Stimulated activated CD4-positive, alpha-beta T cell treated with anti-CD3 and anti-CD28 coated beads, Interleukin-4, amount 100 ng/mL, for 4 hours (primary cell): ENCODE measurements at regions not wholly inside any gene's neighbourhood (a gene's known extent, or its start where the extent isn't known, plus 50 kb on each side); places are given as distances from the start of the nearest gene placed in this dataset.
"Not testable (repeated sequence)": the region's sequence is repeated elsewhere in the genome, so short reads cannot be mapped to it uniquely, and the experiment has no call there.

Source experiments
- DNase-seq, 2 experiments: peaks; one replicate each; pipeline ENCODE4 v3.0.0-alpha.2; 2020

DNA sequence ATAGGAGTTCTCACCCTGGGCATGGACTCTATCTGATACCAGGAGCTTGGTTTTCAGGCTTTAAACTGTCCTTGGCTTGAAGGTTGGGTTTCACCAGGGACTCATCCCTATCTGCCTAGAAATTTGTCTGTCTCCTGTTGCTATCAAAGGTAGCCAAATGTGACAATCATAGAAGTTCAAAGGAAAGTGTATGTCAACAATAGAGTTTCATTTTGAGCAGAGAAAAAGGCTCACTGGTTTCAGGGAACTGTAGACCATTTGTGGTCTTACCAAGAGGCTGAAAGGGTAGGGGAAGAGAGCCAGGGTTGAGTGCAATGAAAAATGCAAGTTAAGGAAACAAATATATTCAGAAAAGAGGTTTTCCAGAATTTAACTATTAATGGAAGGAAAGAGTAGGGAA is 966.8 kb upstream of the CITED2 start:
- DNase-seq: no peak

DNA sequence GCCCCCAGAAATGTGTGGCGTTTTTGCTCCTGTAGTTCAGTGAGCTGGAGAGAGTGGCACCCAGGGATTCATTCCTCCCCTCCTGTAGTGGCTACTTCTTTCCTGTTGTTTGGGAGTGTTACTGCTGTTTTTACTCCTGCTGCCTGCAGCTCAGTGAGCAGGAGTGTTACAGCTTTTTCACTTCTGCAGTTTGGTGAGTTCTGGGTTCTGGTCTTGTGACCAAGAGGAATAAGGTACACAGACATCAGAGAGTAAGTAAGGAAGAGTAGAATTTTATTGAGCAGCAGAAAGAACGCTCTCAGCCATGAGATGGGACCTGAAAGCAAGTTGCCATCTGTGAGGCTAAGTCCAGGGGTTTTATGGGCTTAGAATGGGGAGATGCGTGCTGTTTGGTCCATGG is 966.3 kb upstream of the CITED2 start:
- DNase-seq: no peak

GRCh38 chr6:140339084-140339483 is 964.6 kb upstream of the CITED2 start:
- DNase-seq: not testable (repeated sequence)

- no peak for DNase-seq
Observed at GRCh38 chr6:140321891-140322290, 947.4 kb upstream of the CITED2 start.

DNA sequence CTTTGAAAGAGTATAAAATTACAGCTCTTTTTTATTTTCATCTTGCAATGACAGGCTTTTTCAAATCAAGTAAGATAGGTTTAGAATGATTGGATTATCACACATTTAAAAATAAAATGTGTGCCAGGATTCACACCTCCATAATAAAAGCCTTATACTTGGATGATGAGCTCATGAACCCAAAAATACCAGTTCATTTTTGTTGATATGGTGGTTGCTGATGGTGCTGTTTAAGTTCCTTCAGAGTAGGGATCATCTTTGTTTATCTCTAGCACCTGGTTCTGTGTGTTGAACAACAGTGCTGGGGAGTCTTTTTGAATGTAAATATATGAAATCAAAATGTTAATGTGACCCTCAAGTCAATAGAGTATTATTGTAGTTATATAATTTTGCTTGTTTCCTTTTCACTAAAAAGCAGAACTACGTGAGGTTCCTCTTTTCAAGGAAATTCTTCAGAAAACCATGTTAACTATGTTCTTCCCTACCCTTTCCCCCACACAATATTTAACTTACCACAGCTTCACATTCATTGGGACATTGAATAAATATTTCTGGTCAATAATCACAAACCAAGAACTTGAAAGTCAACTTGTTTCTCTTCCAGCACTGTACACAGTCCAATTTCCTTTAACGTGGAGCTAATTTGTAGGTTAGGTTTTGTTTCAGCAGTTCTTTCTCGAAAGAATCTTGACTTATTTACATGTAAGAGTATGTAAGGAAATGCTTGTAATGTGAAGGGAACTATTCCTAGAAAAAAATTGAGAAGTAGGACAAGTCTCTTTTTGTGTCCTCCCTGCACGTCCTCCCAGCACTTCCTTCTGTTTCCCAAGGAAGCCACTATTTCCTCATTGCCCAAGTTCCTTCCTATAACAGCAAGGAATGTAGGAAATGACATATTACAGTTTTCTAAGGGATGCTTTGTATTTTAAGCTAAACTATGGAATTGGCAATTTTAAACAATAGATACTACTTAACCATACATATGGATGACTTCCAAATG is 945.9 kb upstream of the CITED2 start:
- DNase-seq: no peak

GRCh38 chr6:140319209-140319608 is 944.8 kb upstream of the CITED2 start:
- DNase-seq: no peak

GRCh38 chr6:140318408-140318807 is 944.0 kb upstream of the CITED2 start:
- DNase-seq: no peak

DNA sequence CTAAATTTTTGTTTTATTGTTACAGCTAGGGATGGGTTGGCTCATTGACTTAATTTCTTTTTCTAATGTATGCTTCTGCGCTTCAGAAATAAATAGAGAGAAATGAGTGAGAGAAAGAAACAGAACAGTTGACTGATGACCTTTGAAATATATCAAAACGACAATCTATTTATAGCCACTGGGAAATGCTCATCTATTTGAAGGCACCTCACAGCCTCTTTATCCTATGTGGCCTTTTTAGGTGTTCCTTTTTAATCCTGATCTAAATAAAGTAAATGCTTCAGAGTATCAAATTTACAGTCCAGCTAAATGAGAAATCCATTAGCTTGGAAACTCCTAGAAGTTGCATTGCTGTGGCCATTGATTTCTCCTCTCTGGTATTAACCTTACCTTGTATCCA is 943.5 kb upstream of the CITED2 start:
- no peak for DNase-seq

- DNase-seq: no peak
Observed at GRCh38 chr6:140316966-140317365, 942.5 kb upstream of the CITED2 start.

DNA sequence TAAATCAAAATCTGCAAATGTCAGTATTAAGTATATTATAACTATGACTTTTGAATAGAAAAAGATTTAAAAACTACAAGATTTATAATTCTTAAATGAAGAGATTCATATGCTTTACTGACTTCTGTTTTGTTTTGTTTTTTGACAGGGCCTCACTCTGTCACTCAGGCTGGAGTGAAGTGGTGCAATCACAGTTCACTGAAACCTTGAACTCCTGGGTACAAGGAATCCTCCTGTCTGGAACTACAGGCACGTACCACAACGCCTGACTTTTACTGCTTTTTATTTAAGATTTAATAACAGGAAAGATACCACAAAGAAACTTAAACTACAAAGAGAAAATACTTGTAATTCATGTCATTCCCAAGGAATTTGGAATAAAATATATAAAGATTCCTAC is 940.2 kb upstream of the CITED2 start:
- no peak for DNase-seq

- DNase-seq: no peak
Observed at GRCh38 chr6:140311146-140311545, 936.7 kb upstream of the CITED2 start.

DNA sequence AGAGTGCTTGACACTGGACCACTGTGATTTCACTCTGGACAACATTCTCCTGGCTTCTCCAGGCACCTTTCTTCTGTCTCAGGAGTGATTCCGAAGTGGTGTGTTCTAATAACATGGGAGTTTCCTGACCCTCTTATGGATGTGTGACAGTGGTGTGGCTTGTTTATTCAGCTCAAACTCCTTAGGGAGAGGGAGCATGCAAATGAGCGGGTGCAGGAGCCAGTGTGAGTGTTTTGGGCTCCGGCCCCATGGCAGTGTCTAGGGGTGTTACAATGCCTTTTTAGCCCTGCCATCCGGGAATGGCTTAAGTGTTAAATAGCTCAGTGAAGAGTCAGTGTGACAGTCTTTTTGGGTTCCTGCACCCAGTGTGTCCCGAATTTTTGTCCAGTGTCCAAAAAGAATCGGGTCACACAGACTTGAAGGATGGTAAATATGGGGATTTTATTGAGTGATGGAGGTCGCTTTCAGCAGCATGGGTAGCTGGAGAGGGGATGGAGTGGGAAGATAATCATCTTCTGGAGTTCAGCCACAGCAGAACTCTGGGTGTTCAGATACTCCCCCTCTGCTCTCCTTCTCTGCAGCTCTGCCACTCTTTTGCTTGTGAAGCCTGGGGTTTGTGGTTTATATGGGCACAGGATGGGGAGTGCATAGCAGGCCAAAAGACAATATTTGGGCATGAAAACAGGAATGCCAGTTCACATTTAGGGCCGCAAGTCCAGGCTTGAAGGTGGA is 928.9 kb upstream of the CITED2 start:
- no peak for DNase-seq

DNA sequence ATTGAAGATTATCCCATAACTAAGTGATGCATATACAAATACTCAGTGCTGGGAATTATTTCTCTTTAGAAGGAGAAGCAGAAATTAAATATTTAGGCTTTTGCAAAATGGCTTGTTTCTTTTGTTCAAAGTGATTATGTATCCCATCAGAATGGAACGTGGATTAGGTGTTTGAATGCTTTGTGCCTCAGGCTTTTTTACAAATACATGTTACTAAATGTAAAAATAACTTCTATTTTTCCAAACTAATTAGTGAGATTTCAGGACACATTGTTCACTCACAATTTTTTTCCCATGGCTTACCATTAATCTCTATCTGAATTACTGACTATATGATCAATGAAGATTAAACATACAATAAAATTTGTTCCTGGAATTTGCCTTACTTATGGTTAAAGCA is 925.9 kb upstream of the CITED2 start:
- DNase-seq: no peak

- DNase-seq: no peak
Observed at GRCh38 chr6:140289186-140289585, 914.7 kb upstream of the CITED2 start.

DNA sequence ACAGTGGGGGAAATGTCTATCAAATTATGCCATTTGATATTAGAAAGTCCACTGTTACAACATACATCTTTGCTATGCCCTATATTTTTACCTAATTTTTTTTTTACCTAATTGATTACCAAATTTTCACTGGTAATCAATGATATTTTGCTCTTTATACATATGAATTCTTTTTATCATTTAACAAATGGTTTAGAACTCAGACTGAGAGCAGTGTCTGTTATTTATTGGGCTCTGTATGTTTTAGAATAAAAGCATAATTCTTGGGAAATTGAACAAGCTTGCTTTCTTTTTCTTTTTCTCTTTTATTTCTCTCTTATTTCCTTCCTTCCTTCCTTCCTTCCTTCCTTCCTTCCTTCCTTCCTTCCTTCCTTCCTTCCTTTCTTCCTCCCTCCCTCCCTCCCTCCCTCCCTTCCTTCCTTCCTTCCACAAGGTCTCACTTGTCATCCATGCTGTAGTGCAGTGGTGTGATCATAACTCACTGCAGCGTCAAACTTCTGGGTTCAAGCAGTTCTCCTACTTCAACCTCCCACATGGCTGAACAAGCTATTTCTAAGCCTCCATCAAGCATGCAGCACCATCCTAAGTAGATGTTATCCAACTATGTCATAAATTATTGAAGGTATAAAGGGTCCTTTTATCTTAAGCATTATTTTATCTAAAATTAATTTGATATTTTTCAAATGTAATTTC is 911.7 kb upstream of the CITED2 start:
- no peak for DNase-seq

DNA sequence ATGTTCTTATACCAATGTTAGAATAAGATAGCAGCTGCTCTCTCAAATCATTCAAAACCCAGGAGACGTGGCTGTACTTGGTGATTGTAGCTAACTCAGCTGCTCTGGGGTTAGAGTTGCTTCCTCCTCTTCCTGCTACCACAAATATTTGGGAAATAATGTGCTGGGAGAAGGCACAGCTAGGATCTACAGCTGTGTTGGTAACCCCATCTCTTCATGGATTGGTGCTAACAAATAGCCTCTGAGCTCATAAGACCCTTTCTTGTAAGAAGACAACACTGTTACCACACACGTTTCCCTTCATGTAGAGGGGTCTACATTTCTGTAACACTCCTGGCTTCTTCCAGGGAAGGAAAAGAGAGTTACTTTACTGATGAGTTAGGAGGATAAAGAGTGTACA is 911.0 kb upstream of the CITED2 start:
- no peak for DNase-seq

- DNase-seq: no peak
Observed at GRCh38 chr6:140284871-140285270, 910.4 kb upstream of the CITED2 start.

DNA sequence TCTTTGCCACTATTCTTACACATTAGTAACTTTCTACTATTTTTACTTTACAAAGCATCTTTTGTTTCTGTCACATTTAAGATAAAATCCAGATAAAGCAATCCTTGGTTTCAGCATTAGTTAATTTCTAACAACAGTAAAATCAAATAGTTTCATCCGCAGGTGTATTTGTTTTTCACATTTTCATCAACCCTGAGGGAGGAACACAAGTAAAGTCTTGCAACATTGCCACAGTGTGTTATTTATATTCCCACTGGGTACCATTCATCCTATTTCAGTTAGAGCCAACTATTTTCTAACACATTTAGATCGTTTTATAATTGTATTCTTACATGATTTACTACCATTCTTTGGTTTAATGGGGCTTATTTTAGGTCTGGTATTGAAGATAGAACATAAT is 908.7 kb upstream of the CITED2 start:
- DNase-seq: no peak

GRCh38 chr6:140281767-140282166 is 907.3 kb upstream of the CITED2 start:
- DNase-seq: no peak

GRCh38 chr6:140281236-140281635 is 906.8 kb upstream of the CITED2 start:
- DNase-seq: no peak

GRCh38 chr6:140276719-140277118 is 902.3 kb upstream of the CITED2 start:
- DNase-seq: no peak

- DNase-seq: no peak
Observed at GRCh38 chr6:140276133-140276532, 901.7 kb upstream of the CITED2 start.

DNA sequence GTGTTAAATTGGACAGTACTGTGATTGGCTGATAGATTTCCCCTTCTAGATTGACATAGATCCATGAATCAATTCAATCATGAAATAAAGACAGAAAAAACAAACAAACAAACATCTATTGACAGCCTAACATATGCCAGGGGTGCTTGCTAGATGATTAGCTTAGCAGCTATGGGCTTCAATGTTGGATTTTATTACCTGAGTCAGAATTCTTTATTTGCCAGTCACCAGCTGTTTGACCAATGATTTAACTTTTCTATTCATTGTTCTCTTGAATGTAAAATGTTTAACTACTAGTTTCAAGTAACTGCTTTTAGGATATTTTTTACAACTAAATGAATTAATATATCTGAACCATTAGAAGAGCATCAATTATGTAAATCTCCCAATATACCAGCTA is 901.3 kb upstream of the CITED2 start:
- DNase-seq: no peak

- DNase-seq: no peak
Observed at GRCh38 chr6:140274548-140274947, 900.1 kb upstream of the CITED2 start.
